SK-N-SH treated with all-trans-retinoic acid at 6 μM for 48 hours (cell line): ENCODE measurements at regions not wholly inside any gene's neighbourhood (a gene's known extent, or its start where the extent isn't known, plus 50 kb on each side); places are given as distances from the start of the nearest gene placed in this dataset.

Experiments
- ESRRG ChIP-seq: fragments of 250-450 bp; sonication (Bioruptor Pico); IDR thresholded peaks from 2 replicates; pipeline ENCODE4 v1.6.1; 2021; ENCODE audit warnings: mild to moderate bottlenecking
- OSR1 ChIP-seq: fragments of 250-450 bp; sonication (Bioruptor Pico); IDR thresholded peaks from 2 replicates; pipeline ENCODE4 v1.8.0; 2022; ENCODE audit warnings: moderate library complexity, mild to moderate bottlenecking, inconsistent platforms
- POU6F1 ChIP-seq: fragments of 250-450 bp; sonication (Bioruptor Pico); IDR thresholded peaks from 2 replicates; pipeline ENCODE4 v1.8.0; 2021; ENCODE audit warnings: low read depth, mild to moderate bottlenecking, moderate library complexity, borderline replicate concordance
- ZFP30 ChIP-seq: fragments of 450-650 bp; formaldehyde crosslinking; IDR thresholded peaks from 2 replicates; pipeline ENCODE4 v1.5.0; 2022; ENCODE audit warnings: mild to moderate bottlenecking, moderate library complexity
- ZNF565 ChIP-seq: fragments of 450-650 bp; formaldehyde crosslinking; conservative IDR thresholded peaks from 2 replicates; pipeline ENCODE4 v1.5.0; 2020; ENCODE audit warnings: low read depth, mild to moderate bottlenecking, moderate library complexity

GRCh38 chr6:104614394-104614793 is 245.3 kb downstream of the HACE1 start:
- TF ChIP-seq ZFP30 (no peak), ESRRG (CRISPR knock-in tag) (no peak), ZNF565 (CRISPR knock-in tag) (no peak), OSR1 (CRISPR knock-in tag) (no peak), POU6F1 (no peak)
